K562 (cell line): ENCODE measurements at regions not wholly inside any gene's neighbourhood (a gene's known extent, or its start where the extent isn't known, plus 50 kb on each side); places are given as distances from the start of the nearest gene placed in this dataset.

ENCODE experiments used
- ATAC-seq: fragments of 200-7000 bp; cut with Tn5 transposase; 3 replicates; pipeline ENCODE4 v1.9.1; 2020; ENCODE audit warnings: moderate library complexity
- BruUV-seq: library from RNA; stranded (reverse); fragments of 400-500 nt; replicated peaks from 2 replicates; lab custom pipeline; 2021; lab: Mats Ljungman, UMichigan
- CTCF ChIA-PET: fragments of 300-600 bp; formaldehyde crosslinking; extraction: SDS; loops from one replicate; lab custom pipeline; 2021; ENCODE audit warnings: low intra/inter-chr PET ratio; lab: Yijun Ruan, JAX
- POLR2A ChIA-PET: fragments of 300-600, 350-650 bp; sonication (Branson Sonifier 250); formaldehyde crosslinking; extraction: SDS; loops from one replicate; lab custom pipeline; 2021; ENCODE audit warnings: antibody characterized with exemption, inconsistent platforms; lab: Yijun Ruan, JAX
- DNase-seq, 4 experiments: peaks; one replicate each; pipeline versions ENCODE4 v3.0.0 to v3.0.0-alpha.2; 2011 to 2018; ENCODE audit warnings: low spot score in 3 of 4, mixed read lengths in 3 of 4; ENCODE audit errors: extremely low read depth in 1 of 4
- FAIRE-seq: peaks from 2 replicates; lab custom pipeline; 2011; peaks lifted over from hg19 to GRCh38; lab: Jason Lieb, UNC
- H2AFZ ChIP-seq: 2 replicates; pipeline ENCODE4 v1.6.0; 2011; ENCODE audit warnings: low read depth, low read length, control low read depth, inconsistent platforms
- H3K27ac ChIP-seq: fragments of 200-600 bp; 3 replicates; pipeline ENCODE4 v1.8.0; 2011; ENCODE audit warnings: low read depth, mild to moderate bottlenecking, control low read depth, inconsistent platforms, low read length, moderate library complexity, mixed read lengths; ENCODE audit errors: extremely low read depth
- H3K27me3 ChIP-seq, 2 experiments: fragments of 300-600 bp in 1 of 2; 2 replicates in 1 of 2; 3 replicates in 1 of 2; pipeline versions ENCODE4 v1.6.0 to v1.8.0; 2011; ENCODE audit warnings: inconsistent platforms in 2 of 2, low read length in 2 of 2, mild to moderate bottlenecking in 1 of 2, mixed read lengths in 1 of 2, moderate library complexity in 1 of 2; ENCODE audit not compliant: control insufficient read depth in 2 of 2, insufficient read depth in 2 of 2
- H3K36me3 ChIP-seq: fragments of 300-600 bp; 3 replicates; pipeline ENCODE4 v1.8.0; 2011; ENCODE audit warnings: mild to moderate bottlenecking, low read length, inconsistent platforms; ENCODE audit not compliant: control insufficient read depth, insufficient read depth
- H3K4me1 ChIP-seq, 2 experiments: fragments of 200-600 bp in 1 of 2; replicated peaks in 1 of 2; 2 replicates in 1 of 2; 3 replicates in 1 of 2; pipeline versions ENCODE4 v1.5.1 to v1.8.0; 2011; ENCODE audit warnings: inconsistent platforms in 2 of 2, low read length in 2 of 2, mild to moderate bottlenecking in 1 of 2, mixed read lengths in 1 of 2, moderate library complexity in 1 of 2; ENCODE audit not compliant: control insufficient read depth in 2 of 2, insufficient read depth in 2 of 2
- H3K4me2 ChIP-seq: 2 replicates; pipeline ENCODE4 v1.6.1; 2011; ENCODE audit warnings: low read length, control low read depth, inconsistent platforms, mixed read lengths; ENCODE audit not compliant: insufficient read depth
- H3K4me3 ChIP-seq: fragments of 200-600 bp; sonication (generic), shearing (Covaris generic); 2 replicates; pipeline ENCODE4 v1.5.1; 2016; ENCODE audit warnings: control low read depth, inconsistent platforms
- H3K79me2 ChIP-seq: fragments of 200-600 bp; 3 replicates; pipeline ENCODE4 v1.8.0; 2011; ENCODE audit warnings: low read length, inconsistent platforms; ENCODE audit not compliant: control insufficient read depth, insufficient read depth
- H3K9ac ChIP-seq, 2 experiments: 2 replicates each; pipeline versions ENCODE4 v1.6.0 to v1.6.1; 2011; ENCODE audit warnings: low read depth in 2 of 2, low read length in 2 of 2, control low read depth in 1 of 2, inconsistent platforms in 1 of 2, mild to moderate bottlenecking in 1 of 2, mixed read lengths in 1 of 2; ENCODE audit not compliant: insufficient read depth in 1 of 2
- H3K9me1 ChIP-seq: one replicate; pipeline ENCODE4 v1.6.0; 2011; ENCODE audit warnings: inconsistent platforms, mild to moderate bottlenecking, low read length, moderate library complexity; ENCODE audit not compliant: control insufficient read depth, insufficient read depth
- H3K9me3 ChIP-seq: replicated peaks from 2 replicates; pipeline ENCODE4 v1.5.1; 2011; ENCODE audit warnings: low read depth, low read length, inconsistent platforms; ENCODE audit not compliant: control insufficient read depth, insufficient read depth
- H4K20me1 ChIP-seq: replicated peaks from 2 replicates; pipeline ENCODE4 v1.6.1; 2011; ENCODE audit warnings: low read length, inconsistent platforms, mixed read lengths; ENCODE audit not compliant: control insufficient read depth, insufficient read depth
- CAMTA2 ChIP-seq: fragments of 250-450 bp; sonication (Bioruptor Pico); conservative IDR thresholded peaks from 2 replicates; pipeline ENCODE4 v1.5.1; 2022
- CGGBP1 ChIP-seq: fragments of 250-450 bp; sonication (Bioruptor Pico); IDR thresholded peaks from 2 replicates; pipeline ENCODE4 v1.9.0; 2021; ENCODE audit warnings: mild to moderate bottlenecking
- DEAF1 ChIP-seq: fragments of 450-650 bp; formaldehyde crosslinking; IDR thresholded peaks from 2 replicates; pipeline ENCODE4 v1.4.0; 2020; ENCODE audit warnings: mild to moderate bottlenecking, moderate library complexity
- NFIX ChIP-seq: fragments of 250-450 bp; sonication (Bioruptor Pico); IDR thresholded peaks from 2 replicates; pipeline ENCODE4 v1.4.0; 2020; ENCODE audit warnings: low read depth, mild to moderate bottlenecking, moderate library complexity
- NR2C1 ChIP-seq, 2 experiments: fragments of 450-650 bp; IDR thresholded peaks; 2 replicates each; pipeline ENCODE4 v1.6.1; 2017; ENCODE audit warnings: mild to moderate bottlenecking in 2 of 2, antibody characterized with exemption in 1 of 2, inconsistent platforms in 1 of 2, missing compliant biosample characterization in 1 of 2, missing genetic modification characterization in 1 of 2
- RAD21 ChIP-seq, 2 experiments: fragments of 250-450 bp in 1 of 2; fragments of 450-650 bp in 1 of 2; sonication (Bioruptor Pico) in 1 of 2; formaldehyde crosslinking in 1 of 2; IDR thresholded peaks in 1 of 2; conservative IDR thresholded peaks in 1 of 2; 2 replicates each; pipeline versions ENCODE4 v1.4.0 to v1.8.0; 2020 to 2022; ENCODE audit warnings: mild to moderate bottlenecking in 2 of 2, moderate library complexity in 1 of 2
- RBFOX2 ChIP-seq: fragments of 200-400 bp; formaldehyde crosslinking; IDR thresholded peaks from 2 replicates; pipeline ENCODE4 v1.6.1; 2017; ENCODE audit warnings: low read depth, mild to moderate bottlenecking, low read length, moderate library complexity
- SAP30 ChIP-seq: fragments of 200-600 bp; sonication (generic); IDR thresholded peaks from 2 replicates; pipeline ENCODE4 v1.6.1; 2012; ENCODE audit warnings: borderline replicate concordance, low read depth, mild to moderate bottlenecking, moderate library complexity, low read length, control low read depth, inconsistent platforms; ENCODE audit not compliant: insufficient read depth, poor library complexity, severe bottlenecking
- SIN3B ChIP-seq: fragments of 450-650 bp; IDR thresholded peaks from 2 replicates; pipeline ENCODE4 v1.6.1; 2017; ENCODE audit warnings: low read depth, mild to moderate bottlenecking, moderate library complexity
- SLC30A9 ChIP-seq: fragments of 250-450 bp; sonication (Bioruptor Pico); IDR thresholded peaks from 2 replicates; pipeline ENCODE4 v1.8.0; 2022; ENCODE audit warnings: mild to moderate bottlenecking, moderate library complexity
- SP1 ChIP-seq: sonication (generic); formaldehyde crosslinking; IDR thresholded peaks from 2 replicates; pipeline ENCODE4 v1.8.1; 2022; ENCODE audit warnings: mild to moderate bottlenecking, missing genetic modification reagents
- ZNF384 ChIP-seq: IDR thresholded peaks from 2 replicates; pipeline ENCODE4 v1.6.1; 2012; ENCODE audit warnings: low read depth, low read length, improper control_type of control experiment
- ZNF407 ChIP-seq: fragments of 450-650 bp; IDR thresholded peaks from 2 replicates; pipeline ENCODE4 v1.6.1; 2016; ENCODE audit warnings: low read depth
- ZZZ3 ChIP-seq: fragments of 450-650 bp; IDR thresholded peaks from 2 replicates; pipeline ENCODE4 v1.6.1; 2016; ENCODE audit warnings: antibody characterized with exemption, mild to moderate bottlenecking, moderate library complexity
- WGBS: fragments of 100-300 bp; shearing (Covaris generic); methylation state at CpG from one replicate; pipeline ENCODE4 v1.1.6; 2016; ENCODE audit warnings: low coverage, mixed read lengths; ENCODE audit not compliant: insufficient coverage; ENCODE audit errors: missing lambda C conversion rate; 5-methylcytosine and 5-hydroxymethylcytosine counted together
- in situ Hi-C: fragments of 300-500 bp; cut with MboI; formaldehyde crosslinking; loops from 4 replicates; pipeline ENCODE4 v1.15.0; 2018; ENCODE audit warnings: inconsistent platforms, mixed read lengths
- intact Hi-C: fragments of 100-400 bp; cut with micrococcal nuclease; formaldehyde crosslinking; loops from 2 replicates; pipeline ENCODE4 v1.14.2; 2022

- in situ Hi-C loops = no loop called here
- no peaks in the 10 kb centered on the region for H4K20me1 ChIP-seq
- H3K4me1 ChIP-seq = no peaks in the 10 kb centered on the region
- FAIRE-seq = no peak
- ATAC-seq = no peak
- H3K27ac ChIP-seq = no peak overlapping the region
- no peaks in the 10 kb centered on the region for H3K79me2 ChIP-seq
- intact Hi-C loops = no loop called here
- POLR2A ChIA-PET = no interaction called here
- no peak overlapping the region for H3K4me2 ChIP-seq
- 0% methylated on average over 2 of the region's 2 CpGs for WGBS
- no peak overlapping the region for H3K4me3 ChIP-seq
- no TSS peak for BruUV-seq
- H3K36me3 ChIP-seq = no peaks in the 10 kb centered on the region
- H3K9me3 ChIP-seq = peaks cover 3% of the 10 kb centered on the region; the same call in 1 of the 2 replicates
- no peak overlapping the region for H3K9ac ChIP-seq
- no peaks in the 10 kb centered on the region for H3K9me1 ChIP-seq
- H2AFZ ChIP-seq = no peak overlapping the region
- no peak for DNase-seq
- H3K27me3 ChIP-seq = no peaks in the 10 kb centered on the region
- CTCF ChIA-PET = no interaction called here
- TF ChIP-seq DEAF1 (CRISPR knock-in tag) = no peak
- no peak for TF ChIP-seq NFIX (CRISPR knock-in tag)
- TF ChIP-seq ZZZ3 = no peak
- no peak for TF ChIP-seq SLC30A9
- TF ChIP-seq RAD21 (CRISPR knock-in tag; conservative IDR thresholded peaks at IDR 0.05 in 1 of 2, IDR thresholded peaks at IDR 0.05 in 1 of 2) = no peak
- no peak for TF ChIP-seq RBFOX2
- no peak for TF ChIP-seq SP1 (CRISPR knock-in tag)
- no peak for TF ChIP-seq CAMTA2 (CRISPR knock-in tag)
- TF ChIP-seq CGGBP1 = no peak
- no peak for TF ChIP-seq ZNF384
- TF ChIP-seq SIN3B = no peak
- no peak for TF ChIP-seq SAP30
- TF ChIP-seq ZNF407 = no peak
- TF ChIP-seq NR2C1 (IDR thresholded peaks at IDR 0.05) = no peak
- no peak for TF ChIP-seq NR2C1 (tag; IDR thresholded peaks at IDR 0.05)
Observed at GRCh38 chr1:103424650-103425049, 100.8 kb upstream of the RNPC3 start.
